ENCODE measurements at regions not wholly inside any gene's neighbourhood (a gene's known extent, or its start where the extent isn't known, plus 50 kb on each side); places are given as distances from the start of the nearest gene placed in this dataset.

DNA sequence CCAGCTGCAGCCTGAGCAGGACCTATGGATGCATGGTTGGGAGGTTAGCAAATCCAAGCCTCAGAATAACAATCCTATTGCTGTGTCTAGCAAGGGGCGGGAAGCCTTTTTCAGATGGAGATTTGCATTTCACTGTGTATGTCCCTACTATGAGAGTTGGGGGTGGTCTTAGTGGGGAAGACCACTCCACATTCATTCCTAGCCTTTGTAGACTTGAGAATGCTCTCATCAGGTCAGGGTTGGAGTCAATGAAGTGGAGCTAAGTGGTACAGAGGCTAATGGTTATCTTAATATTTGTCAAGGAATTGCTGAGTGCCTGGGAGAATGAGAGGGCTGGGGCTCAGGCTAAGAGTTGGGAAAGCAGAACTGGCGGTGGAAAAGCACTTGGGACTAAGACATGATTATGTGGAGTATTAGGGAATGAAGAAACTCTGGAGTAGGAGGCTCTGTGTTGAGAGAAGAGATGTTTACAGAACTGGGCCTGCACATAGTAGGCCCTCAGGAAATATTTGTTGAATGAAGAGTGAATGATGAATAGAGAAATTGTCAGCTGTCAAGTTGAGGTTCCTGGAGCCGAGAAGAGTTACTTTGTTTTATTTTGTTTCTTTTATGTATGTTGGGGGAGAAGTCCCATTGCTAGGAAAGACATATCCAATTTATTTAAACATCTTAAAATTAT, 175.5 kb upstream of the SPRY4 start:
- no peak overlapping the region for H3K27ac ChIP-seq
- no peak overlapping the region for H3K4me3 ChIP-seq (ENCODE audit: low read depth, low read length)
- H3K27me3 ChIP-seq (ENCODE audit: insufficient read depth, low read depth, severe bottlenecking) = no peaks in the 10 kb centered on the region
- no peaks in the 10 kb centered on the region for H3K9me3 ChIP-seq (ENCODE audit: severe bottlenecking)
- H3K36me3 ChIP-seq = no peaks in the 10 kb centered on the region
- DNase-seq = no peak
- TF ChIP-seq, protein P1, sequence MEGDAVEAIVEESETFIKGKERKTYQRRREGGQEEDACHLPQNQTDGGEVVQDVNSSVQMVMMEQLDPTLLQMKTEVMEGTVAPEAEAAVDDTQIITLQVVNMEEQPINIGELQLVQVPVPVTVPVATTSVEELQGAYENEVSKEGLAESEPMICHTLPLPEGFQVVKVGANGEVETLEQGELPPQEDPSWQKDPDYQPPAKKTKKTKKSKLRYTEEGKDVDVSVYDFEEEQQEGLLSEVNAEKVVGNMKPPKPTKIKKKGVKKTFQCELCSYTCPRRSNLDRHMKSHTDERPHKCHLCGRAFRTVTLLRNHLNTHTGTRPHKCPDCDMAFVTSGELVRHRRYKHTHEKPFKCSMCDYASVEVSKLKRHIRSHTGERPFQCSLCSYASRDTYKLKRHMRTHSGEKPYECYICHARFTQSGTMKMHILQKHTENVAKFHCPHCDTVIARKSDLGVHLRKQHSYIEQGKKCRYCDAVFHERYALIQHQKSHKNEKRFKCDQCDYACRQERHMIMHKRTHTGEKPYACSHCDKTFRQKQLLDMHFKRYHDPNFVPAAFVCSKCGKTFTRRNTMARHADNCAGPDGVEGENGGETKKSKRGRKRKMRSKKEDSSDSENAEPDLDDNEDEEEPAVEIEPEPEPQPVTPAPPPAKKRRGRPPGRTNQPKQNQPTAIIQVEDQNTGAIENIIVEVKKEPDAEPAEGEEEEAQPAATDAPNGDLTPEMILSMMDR (IDR thresholded peaks at IDR 0.05; ENCODE audit: low read depth, low read length) = no peak

DNA sequence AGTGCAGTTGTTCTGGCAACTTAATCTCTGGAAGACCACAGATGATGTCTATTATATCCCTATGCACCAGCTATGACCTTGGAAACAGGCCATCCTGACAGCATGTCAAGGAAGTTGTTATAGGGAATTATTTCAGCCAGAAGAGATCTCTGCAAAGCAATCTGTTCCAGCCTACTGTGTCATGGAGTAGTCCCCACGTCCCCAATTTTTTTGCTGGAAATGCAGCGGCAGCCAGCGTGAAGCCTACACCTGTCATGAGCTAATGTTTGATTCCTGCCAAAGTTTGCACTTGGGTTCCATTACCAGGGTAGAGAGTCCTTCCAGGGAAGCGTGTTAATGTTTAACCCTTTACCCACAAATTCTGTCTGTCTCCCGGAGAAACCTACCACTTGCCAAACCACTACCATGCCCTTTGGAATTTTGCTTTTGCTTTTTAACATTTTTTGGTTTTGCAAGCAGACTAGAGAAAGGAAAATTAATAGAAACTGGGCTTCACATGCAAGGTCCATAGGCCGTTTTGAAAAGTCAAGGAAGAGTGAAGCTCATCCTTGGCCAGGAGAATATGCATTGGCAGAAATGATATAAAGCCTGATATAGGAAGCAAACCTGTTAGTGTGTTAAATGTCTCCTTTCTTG, 174.9 kb upstream of the SPRY4 start:
- Histone ChIP-seq H3K9me3 (ENCODE audit: severe bottlenecking) (no peaks in the 10 kb centered on the region), H3K4me3 (ENCODE audit: low read depth, low read length) (no peak overlapping the region), H3K36me3 (no peaks in the 10 kb centered on the region), H3K27ac (no peak overlapping the region), H3K27me3 (ENCODE audit: insufficient read depth, low read depth, severe bottlenecking) (no peaks in the 10 kb centered on the region)
- no peak for DNase-seq
- TF ChIP-seq, protein P1 (IDR thresholded peaks at IDR 0.05; ENCODE audit: low read depth, low read length) = no peak

DNA sequence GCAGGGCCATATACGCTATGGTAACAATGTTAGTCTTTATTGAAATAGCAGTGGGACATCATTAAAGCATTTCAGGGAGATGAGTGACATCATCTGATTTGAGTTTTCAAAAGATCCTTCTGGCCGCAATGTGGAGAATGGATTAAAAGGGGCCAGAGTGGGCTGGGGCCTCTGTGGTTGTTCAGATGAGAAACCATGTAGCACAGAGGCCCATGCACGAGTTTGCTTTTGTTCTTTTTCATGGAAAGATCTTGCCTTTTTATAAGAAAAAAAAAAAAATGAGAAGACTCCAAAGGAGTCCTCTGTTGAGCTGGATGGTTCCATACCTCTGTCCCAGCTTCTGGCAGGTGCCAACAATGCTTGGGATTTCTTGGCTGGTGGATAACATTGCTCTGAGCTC, 173.5 kb upstream of the SPRY4 start:
- TF ChIP-seq, protein P1 (IDR thresholded peaks at IDR 0.05; ENCODE audit: low read depth, low read length) = no peak
- no peak for DNase-seq
- H3K27me3 ChIP-seq (ENCODE audit: insufficient read depth, low read depth, severe bottlenecking) = no peaks in the 10 kb centered on the region
- H3K9me3 ChIP-seq (ENCODE audit: severe bottlenecking) = no peaks in the 10 kb centered on the region
- H3K4me3 ChIP-seq (ENCODE audit: low read depth, low read length) = no peak overlapping the region
- no peak overlapping the region for H3K27ac ChIP-seq
- no peaks in the 10 kb centered on the region for H3K36me3 ChIP-seq

DNA sequence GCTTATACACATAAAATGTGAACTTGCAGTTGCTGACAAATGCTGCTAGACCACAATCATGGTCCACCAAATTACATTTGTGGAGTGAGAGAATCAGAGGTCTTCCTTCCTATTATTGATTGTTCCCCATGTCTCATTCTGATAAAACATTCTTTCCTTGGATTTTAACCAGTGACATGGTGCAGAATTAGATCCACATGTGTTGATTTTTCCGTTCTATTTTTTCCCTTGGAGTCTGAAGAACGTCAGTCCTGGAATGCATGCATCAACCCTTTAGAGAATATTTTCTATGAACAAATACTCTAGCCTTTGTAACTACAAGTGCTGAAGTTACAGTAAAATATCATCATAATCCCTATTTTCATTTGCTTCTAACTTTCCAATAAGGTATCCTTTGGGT, 170.7 kb upstream of the SPRY4 start:
- Histone ChIP-seq H3K9me3 (ENCODE audit: severe bottlenecking) (no peaks in the 10 kb centered on the region), H3K4me3 (ENCODE audit: low read depth, low read length) (no peak overlapping the region), H3K27me3 (ENCODE audit: insufficient read depth, low read depth, severe bottlenecking) (no peaks in the 10 kb centered on the region), H3K36me3 (no peaks in the 10 kb centered on the region), H3K27ac (no peak overlapping the region)
- TF ChIP-seq, protein P1 (IDR thresholded peaks at IDR 0.05; ENCODE audit: low read depth, low read length) = no peak
- DNase-seq = no peak

DNA sequence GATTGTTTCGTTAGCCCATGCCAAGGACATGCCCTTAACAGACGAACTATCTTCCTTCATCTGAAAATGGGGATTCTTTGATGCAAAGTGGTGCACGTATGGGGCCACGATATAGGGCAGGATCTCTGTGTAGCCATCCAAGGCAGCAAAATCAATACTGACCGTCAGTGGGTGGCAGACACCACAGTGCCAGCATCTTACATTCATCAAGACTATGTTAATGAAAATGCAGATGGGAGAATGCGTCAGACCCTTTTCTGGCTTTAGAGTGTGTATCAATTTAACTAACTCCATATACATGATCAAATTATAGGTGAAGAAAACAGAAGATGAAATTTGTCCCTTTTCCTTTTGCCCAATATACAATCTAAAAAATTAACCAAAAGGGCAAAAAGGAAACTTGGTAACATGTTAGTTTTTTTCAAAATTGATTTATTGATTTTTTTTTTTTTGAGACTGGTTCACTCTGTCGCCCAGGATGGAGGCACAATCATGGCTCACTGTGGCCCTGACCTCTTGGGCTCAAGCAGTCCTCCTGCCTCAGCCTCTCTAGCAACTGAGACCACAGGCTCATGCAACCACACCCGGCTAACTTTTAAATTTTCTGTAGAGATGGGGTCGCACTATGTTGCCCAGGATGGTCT, 169.2 kb upstream of the SPRY4 start:
- TF ChIP-seq, protein P1 (IDR thresholded peaks at IDR 0.05; ENCODE audit: low read depth, low read length) = no peak

More for the DNA sequence above, 169.2 kb upstream of the SPRY4 start:
- DNase-seq = no peak
- Histone ChIP-seq H3K36me3 (no peaks in the 10 kb centered on the region), H3K27me3 (ENCODE audit: insufficient read depth, low read depth, severe bottlenecking) (no peaks in the 10 kb centered on the region), H3K4me3 (ENCODE audit: low read depth, low read length) (no peak overlapping the region), H3K27ac (no peak overlapping the region), H3K9me3 (ENCODE audit: severe bottlenecking) (no peaks in the 10 kb centered on the region)
